ENCODE measurements at regions not wholly inside any gene's neighbourhood (a gene's known extent, or its start where the extent isn't known, plus 50 kb on each side); places are given as distances from the start of the nearest gene placed in this dataset.

- TF ChIP-seq CTCF (IDR thresholded peaks at IDR 0.05; ENCODE audit: extremely low read depth in 1 of 2, insufficient read depth in 1 of 2, low read depth in 1 of 2, low read length in 2 of 2) (no peak), POLR2A (IDR thresholded peaks at IDR 0.05; ENCODE audit: low read depth, low read length) (no peak), JUN (IDR thresholded peaks at IDR 0.05; ENCODE audit: borderline replicate concordance, insufficient read depth, insufficient read length, low read depth) (no peak), EZH2 (IDR thresholded peaks at IDR 0.05; ENCODE audit: borderline replicate concordance, low read depth, low read length, severe bottlenecking) (no peak), MAX (IDR thresholded peaks at IDR 0.05; ENCODE audit: insufficient read depth, insufficient read length) (no peak)
These were observed 400.0 kb downstream of the ETS1 start for GRCh38 chr11:128187377-128187776.

All from endothelial cell of umbilical vein (primary cell).